ENCODE measurements at regions not wholly inside any gene's neighbourhood (a gene's known extent, or its start where the extent isn't known, plus 50 kb on each side); places are given as distances from the start of the nearest gene placed in this dataset.

- TF ChIP-seq CTCF (IDR thresholded peaks at IDR 0.05) (no peak), POLR2A (IDR thresholded peaks at IDR 0.05) (no peak)
Measured at GRCh38 chr9:111098093-111098492, 59.8 kb upstream of the LPAR1 start.
